ENCODE measurements at regions not wholly inside any gene's neighbourhood (a gene's known extent, or its start where the extent isn't known, plus 50 kb on each side); places are given as distances from the start of the nearest gene placed in this dataset.

DNA sequence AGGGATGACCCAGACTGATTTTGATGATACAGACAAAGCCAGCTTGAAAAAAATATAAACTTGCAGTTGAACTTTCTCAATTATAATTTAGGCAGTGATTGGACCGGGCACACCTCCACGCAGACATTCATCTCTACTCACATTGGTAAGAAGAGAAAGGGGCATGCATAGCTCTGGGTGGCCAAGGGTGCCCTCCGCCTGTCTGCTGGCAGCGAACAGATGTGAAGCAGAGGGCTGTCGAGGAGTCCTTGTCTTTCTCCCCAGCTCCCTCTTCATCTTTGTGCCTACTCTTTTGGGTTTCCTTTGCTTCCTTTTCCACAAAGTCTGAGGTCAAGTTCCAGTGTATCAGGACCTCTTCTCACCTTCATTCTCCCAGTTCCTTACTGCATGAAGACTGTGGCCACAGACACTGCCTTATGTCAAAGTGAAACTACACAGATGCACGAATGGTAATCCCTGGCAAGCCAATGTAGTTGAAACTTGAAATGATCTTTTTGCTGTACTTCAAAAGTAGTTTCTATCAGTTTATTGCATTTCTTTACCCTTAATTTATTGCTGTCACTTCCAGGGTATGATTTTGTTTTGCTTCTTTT, 343.7 kb upstream of the SOX9 start (continued):
- TF ChIP-seq CHD7 (IDR thresholded peaks at IDR 0.05; ENCODE audit: insufficient replicate concordance, low read length): no peak
- no peak for TF ChIP-seq NRF1 (IDR thresholded peaks at IDR 0.05; ENCODE audit: low read depth, low read length)
- no peak for TF ChIP-seq EGR1 (IDR thresholded peaks at IDR 0.05; ENCODE audit: borderline replicate concordance, low read depth, low read length)
